ENCODE measurements at regions not wholly inside any gene's neighbourhood (a gene's known extent, or its start where the extent isn't known, plus 50 kb on each side); places are given as distances from the start of the nearest gene placed in this dataset.

GRCh38 chr7:153891990-153892389 lies 160.2 kb upstream of the DPP6 start:
- ChIA-PET POLR2A (no interaction called here), CTCF (interaction anchor here (0.7 kb wide), 1 partner anchor 836 kb away, joined by 3 read pairs; no protein-coding TSS in a partner anchor)
- in situ Hi-C loops (cut with HindIII; ENCODE audit: low pct_unique_long_range_greater_than_20kb, low sequenced_read_pairs) = no loop called here
- no peak overlapping the region for H3K4me3 ChIP-seq (ENCODE audit: low read depth in 2 of 2, low read length in 2 of 2)
- intact Hi-C loops (cut with micrococcal nuclease; ENCODE audit: unreplicated experiment) = no loop called here
- no peaks in the 10 kb centered on the region for H3K4me1 ChIP-seq (ENCODE audit: control insufficient read depth, insufficient read depth, low read length)
- H3K27ac ChIP-seq (ENCODE audit: low read length) = no peak overlapping the region
- ATAC-seq = no peak
- BruUV-seq (replicated peaks) = no TSS peak
- no peak for DNase-seq (ENCODE audit: low read depth, low spot score)
- no peaks in the 10 kb centered on the region for H3K36me3 ChIP-seq (ENCODE audit: control insufficient read depth, insufficient read depth, low read length)
- H3K27me3 ChIP-seq (ENCODE audit: control insufficient read depth, insufficient read depth, low read length) = no peaks in the 10 kb centered on the region
- no peaks in the 10 kb centered on the region; the same call in 1 of the 2 replicates for H3K9me3 ChIP-seq (ENCODE audit: control insufficient read depth, insufficient read depth, low read depth, low read length)
- no peak for TF ChIP-seq CTCF (IDR thresholded peaks at IDR 0.05)
- no peak for TF ChIP-seq TCF7L2 (IDR thresholded peaks at IDR 0.05; ENCODE audit: low read depth, low read length)
- TF ChIP-seq SIN3A (IDR thresholded peaks at IDR 0.05; ENCODE audit: borderline replicate concordance, insufficient read depth, low read depth, low read length) = no peak
- no peak for TF ChIP-seq REST (IDR thresholded peaks at IDR 0.05; ENCODE audit: insufficient read depth in 1 of 2, low read depth in 2 of 2, low read length in 1 of 2)
- no peak for TF ChIP-seq POLR2AphosphoS5 (IDR thresholded peaks at IDR 0.05; ENCODE audit: low read depth, low read length)

- in situ Hi-C loops (cut with HindIII; ENCODE audit: low pct_unique_long_range_greater_than_20kb, low sequenced_read_pairs) = no loop called here
- ATAC-seq (no peak), DNase-seq (ENCODE audit: low read depth, low spot score) (no peak)
- Histone ChIP-seq H3K27ac (ENCODE audit: low read length) (no peak overlapping the region), H3K4me3 (ENCODE audit: low read depth in 2 of 2, low read length in 2 of 2) (no peak overlapping the region), H3K4me1 (ENCODE audit: control insufficient read depth, insufficient read depth, low read length) (no peaks in the 10 kb centered on the region), H3K27me3 (ENCODE audit: control insufficient read depth, insufficient read depth, low read length) (no peaks in the 10 kb centered on the region), H3K9me3 (ENCODE audit: control insufficient read depth, insufficient read depth, low read depth, low read length) (no peaks in the 10 kb centered on the region), H3K36me3 (ENCODE audit: control insufficient read depth, insufficient read depth, low read length) (no peaks in the 10 kb centered on the region)
- BruUV-seq (replicated peaks) = no TSS peak
- no peak for TF ChIP-seq CTCF (IDR thresholded peaks at IDR 0.05)
- no peak for TF ChIP-seq REST (IDR thresholded peaks at IDR 0.05; ENCODE audit: insufficient read depth in 1 of 2, low read depth in 2 of 2, low read length in 1 of 2)
- TF ChIP-seq SIN3A (IDR thresholded peaks at IDR 0.05; ENCODE audit: borderline replicate concordance, insufficient read depth, low read depth, low read length) = no peak
- no peak for TF ChIP-seq POLR2AphosphoS5 (IDR thresholded peaks at IDR 0.05; ENCODE audit: low read depth, low read length)
- no peak for TF ChIP-seq TCF7L2 (IDR thresholded peaks at IDR 0.05; ENCODE audit: low read depth, low read length)
- CTCF ChIA-PET = no interaction called here
- intact Hi-C loops (cut with micrococcal nuclease; ENCODE audit: unreplicated experiment) = no loop called here
- POLR2A ChIA-PET = no interaction called here
Measured at GRCh38 chr7:153902862-153903261, 149.3 kb upstream of the DPP6 start.
